CD14-positive monocyte (primary cell): ENCODE measurements at regions not wholly inside any gene's neighbourhood (a gene's known extent, or its start where the extent isn't known, plus 50 kb on each side); places are given as distances from the start of the nearest gene placed in this dataset.

Source experiments
- DNase-seq, 3 donors: peaks; one replicate each; pipeline ENCODE4 v3.0.0-alpha.2; 2011 to 2022
- H2AFZ ChIP-seq: 2 replicates; pipeline ENCODE4 v1.6.0; 2012; ENCODE audit warnings: mild to moderate bottlenecking, low read depth, low read length, inconsistent platforms; ENCODE audit not compliant: insufficient read depth, poor library complexity, severe bottlenecking
- H3K27ac ChIP-seq, 2 donors: 1 replicate in 1 of 2; 2 replicates in 1 of 2; pipeline ENCODE4 v1.5.1; 2012 to 2013; ENCODE audit warnings: low read length in 2 of 2, control low read depth in 1 of 2, inconsistent platforms in 1 of 2, low read depth in 1 of 2, mild to moderate bottlenecking in 1 of 2
- H3K27me3 ChIP-seq, 2 donors: one replicate each; pipeline versions ENCODE4 v1.6.0 to v1.6.1; 2011 to 2013; ENCODE audit warnings: low read length in 2 of 2; ENCODE audit not compliant: control insufficient read depth in 2 of 2, insufficient read depth in 2 of 2
- H3K36me3 ChIP-seq, 2 donors: replicated peaks in 1 of 2; 1 replicate in 1 of 2; 2 replicates in 1 of 2; pipeline versions ENCODE4 v1.5.1 to v1.6.1; 2012 to 2013; ENCODE audit warnings: low read length in 2 of 2, control low read depth in 1 of 2, inconsistent platforms in 1 of 2, mild to moderate bottlenecking in 1 of 2; ENCODE audit not compliant: insufficient read depth in 2 of 2, control insufficient read depth in 1 of 2
- H3K4me1 ChIP-seq, 2 donors: 1 replicate in 1 of 2; 2 replicates in 1 of 2; pipeline versions ENCODE4 v1.5.1 to v1.6.1; 2012 to 2013; ENCODE audit warnings: low read length in 2 of 2, control low read depth in 1 of 2, inconsistent platforms in 1 of 2, mild to moderate bottlenecking in 1 of 2, moderate library complexity in 1 of 2; ENCODE audit not compliant: insufficient read depth in 2 of 2, control insufficient read depth in 1 of 2
- H3K4me2 ChIP-seq: replicated peaks from 2 replicates; pipeline ENCODE3; 2012; ENCODE audit warnings: low read length, moderate library complexity, mild to moderate bottlenecking; ENCODE audit not compliant: poor library complexity, severe bottlenecking; ENCODE audit errors: extremely low read depth
- H3K4me3 ChIP-seq, 3 experiments: fragments of 200-600 bp in 1 of 3; sonication (generic) in 1 of 3; replicated peaks in 1 of 3; 1 replicate in 2 of 3; 2 replicates in 1 of 3; pipeline ENCODE4 v1.5.1; 2011 to 2013; ENCODE audit warnings: low read length in 3 of 3, mild to moderate bottlenecking in 3 of 3, control low read depth in 2 of 3, low read depth in 2 of 3, inconsistent platforms in 1 of 3, moderate library complexity in 1 of 3
- H3K79me2 ChIP-seq: 2 replicates; pipeline ENCODE4 v1.6.0; 2012; ENCODE audit warnings: mild to moderate bottlenecking, control low read depth, inconsistent platforms, low read length, moderate library complexity; ENCODE audit not compliant: insufficient read depth
- H3K9ac ChIP-seq: 2 replicates; pipeline ENCODE4 v1.6.0; 2017; ENCODE audit warnings: low read length, mild to moderate bottlenecking; ENCODE audit not compliant: insufficient read depth, poor library complexity, severe bottlenecking
- H3K9me3 ChIP-seq, 2 donors: replicated peaks in 1 of 2; 1 replicate in 1 of 2; 2 replicates in 1 of 2; pipeline versions ENCODE4 v1.5.1 to v1.6.1; 2012 to 2013; ENCODE audit warnings: low read length in 2 of 2, control low read depth in 1 of 2; ENCODE audit not compliant: control insufficient read depth in 1 of 2, insufficient read depth in 1 of 2
- H4K20me1 ChIP-seq: 2 replicates; pipeline ENCODE4 v1.6.0; 2012; ENCODE audit warnings: mild to moderate bottlenecking, low read length, control low read depth, moderate library complexity; ENCODE audit not compliant: insufficient read depth
- H3K27ac Mint-ChIP-seq, 7 donors: one replicate each; pipeline ENCODE4 v1.8.0; 2020; ENCODE audit warnings: mild to moderate bottlenecking in 7 of 7, mixed read lengths in 7 of 7, moderate library complexity in 6 of 7, inconsistent platforms in 2 of 7
- H3K27me3 Mint-ChIP-seq, 3 donors: one replicate each; pipeline ENCODE4 v1.8.0; 2021 to 2022; ENCODE audit warnings: low read depth in 3 of 3, mild to moderate bottlenecking in 3 of 3, mixed read lengths in 3 of 3, moderate library complexity in 3 of 3, inconsistent platforms in 1 of 3
- H3K36me3 Mint-ChIP-seq, 2 donors: one replicate each; pipeline ENCODE4 v1.8.0; 2020; ENCODE audit warnings: mixed read lengths in 2 of 2, inconsistent platforms in 1 of 2, mild to moderate bottlenecking in 1 of 2
- H3K4me1 Mint-ChIP-seq: one replicate; pipeline ENCODE4 v1.8.0; 2020; ENCODE audit warnings: mild to moderate bottlenecking, mixed read lengths
- H3K4me3 Mint-ChIP-seq, 2 donors: one replicate each; pipeline ENCODE4 v1.8.0; 2020; ENCODE audit warnings: mild to moderate bottlenecking in 2 of 2, mixed read lengths in 2 of 2, moderate library complexity in 1 of 2
- H3K9me3 Mint-ChIP-seq, 7 donors: one replicate each; pipeline ENCODE4 v1.8.0; 2020 to 2022; ENCODE audit warnings: mixed read lengths in 7 of 7, mild to moderate bottlenecking in 6 of 7, moderate library complexity in 6 of 7, inconsistent platforms in 2 of 7
- CTCF ChIP-seq: fragments of 200-600 bp; IDR thresholded peaks from one replicate; pipeline ENCODE4 v1.8.0; 2022; ENCODE audit warnings: antibody characterized with exemption, mild to moderate bottlenecking
- WGBS: methylation state at CpG from one replicate; pipeline ENCODE4 v1.1.5; 2013; ENCODE audit warnings: missing lambda C conversion rate; ENCODE audit not compliant: insufficient coverage; 5-methylcytosine and 5-hydroxymethylcytosine counted together
- intact Hi-C, 2 donors: fragments of 100-400 bp; cut with micrococcal nuclease; formaldehyde crosslinking; loops; one replicate each; pipeline versions ENCODE4 v1.15.0 to v1.15.1; 2023

GRCh38 chr10:78429984-78430383 is 396.3 kb downstream of the RPS24 start:
- Mint-ChIP-seq H3K36me3 (no peaks in the 10 kb centered on the region), H3K27ac (no peak overlapping the region), H3K4me3 (no peak overlapping the region), H3K27me3 (peaks cover 4 to 22% (median 7%) of the 10 kb centered on the region in 3 donors), H3K4me1 (no peaks in the 10 kb centered on the region), H3K9me3 (peaks cover 0 to 9% (median 3%) of the 10 kb centered on the region in 7 donors)
- Histone ChIP-seq H3K9ac (no peak overlapping the region), H3K4me3 (no peak overlapping the region), H3K27ac (no peak overlapping the region), H3K36me3 (no peaks in the 10 kb centered on the region), H3K9me3 (peaks cover 0 to 4% of the 10 kb centered on the region in 2 donors), H3K4me2 (no peak overlapping the region), H3K4me1 (no peaks in the 10 kb centered on the region), H2AFZ (no peak overlapping the region), H4K20me1 (no peaks in the 10 kb centered on the region), H3K79me2 (no peaks in the 10 kb centered on the region), H3K27me3 (peaks cover 0 to 8% of the 10 kb centered on the region in 2 donors)
- intact Hi-C loops = no loop called here
- WGBS = no CpG with 5 or more reads among the region's 3 CpGs
- no peak for DNase-seq
- TF ChIP-seq CTCF = no peak

- H3K9me3 Mint-ChIP-seq = peaks cover 0 to 7% (median 0%) of the 10 kb centered on the region in 7 donors
- H3K79me2 ChIP-seq = no peaks in the 10 kb centered on the region
- no peak overlapping the region for H3K27ac ChIP-seq
- no peak overlapping the region for H3K9ac ChIP-seq
- H3K4me2 ChIP-seq = no peak overlapping the region
- no peaks in the 10 kb centered on the region for H3K4me1 Mint-ChIP-seq
- DNase-seq = no peak
- no peaks in the 10 kb centered on the region for H3K36me3 Mint-ChIP-seq
- WGBS = 86% methylated on average over 1 of the region's 2 CpGs
- H3K36me3 ChIP-seq = no peaks in the 10 kb centered on the region
- peaks cover 0 to 8% of the 10 kb centered on the region in 2 donors for H3K27me3 ChIP-seq
- H3K9me3 ChIP-seq = no peaks in the 10 kb centered on the region
- no peak overlapping the region for H3K4me3 Mint-ChIP-seq
- no peaks in the 10 kb centered on the region for H4K20me1 ChIP-seq
- no peak for TF ChIP-seq CTCF
- H3K27ac Mint-ChIP-seq = no peak overlapping the region
- no peak overlapping the region for H3K4me3 ChIP-seq
- no peaks in the 10 kb centered on the region for H3K4me1 ChIP-seq
- no peak overlapping the region for H2AFZ ChIP-seq
- H3K27me3 Mint-ChIP-seq = peaks cover 4 to 23% (median 6%) of the 10 kb centered on the region in 3 donors
- intact Hi-C loops = no loop called here
Observed at GRCh38 chr10:78432583-78432982, 398.9 kb downstream of the RPS24 start.
